PC-9 (cell line): ENCODE measurements at regions not wholly inside any gene's neighbourhood (a gene's known extent, or its start where the extent isn't known, plus 50 kb on each side); places are given as distances from the start of the nearest gene placed in this dataset.

Experiments used
- EZH2 ChIP-seq: fragments of 200-600 bp; sonication (generic); IDR thresholded peaks from 2 replicates; pipeline ENCODE4 v1.8.0; 2017; ENCODE audit warnings: antibody characterized with exemption, low read depth
- TF ChIP-seq, protein P1 (sequence below): fragments of 200-600 bp; sonication (generic); conservative IDR thresholded peaks from 2 replicates; pipeline ENCODE4 v1.6.1; 2017; ENCODE audit warnings: mixed run types, antibody characterized with exemption, mild to moderate bottlenecking, moderate library complexity

- TF ChIP-seq, protein P1, sequence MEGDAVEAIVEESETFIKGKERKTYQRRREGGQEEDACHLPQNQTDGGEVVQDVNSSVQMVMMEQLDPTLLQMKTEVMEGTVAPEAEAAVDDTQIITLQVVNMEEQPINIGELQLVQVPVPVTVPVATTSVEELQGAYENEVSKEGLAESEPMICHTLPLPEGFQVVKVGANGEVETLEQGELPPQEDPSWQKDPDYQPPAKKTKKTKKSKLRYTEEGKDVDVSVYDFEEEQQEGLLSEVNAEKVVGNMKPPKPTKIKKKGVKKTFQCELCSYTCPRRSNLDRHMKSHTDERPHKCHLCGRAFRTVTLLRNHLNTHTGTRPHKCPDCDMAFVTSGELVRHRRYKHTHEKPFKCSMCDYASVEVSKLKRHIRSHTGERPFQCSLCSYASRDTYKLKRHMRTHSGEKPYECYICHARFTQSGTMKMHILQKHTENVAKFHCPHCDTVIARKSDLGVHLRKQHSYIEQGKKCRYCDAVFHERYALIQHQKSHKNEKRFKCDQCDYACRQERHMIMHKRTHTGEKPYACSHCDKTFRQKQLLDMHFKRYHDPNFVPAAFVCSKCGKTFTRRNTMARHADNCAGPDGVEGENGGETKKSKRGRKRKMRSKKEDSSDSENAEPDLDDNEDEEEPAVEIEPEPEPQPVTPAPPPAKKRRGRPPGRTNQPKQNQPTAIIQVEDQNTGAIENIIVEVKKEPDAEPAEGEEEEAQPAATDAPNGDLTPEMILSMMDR, result no peak
- TF ChIP-seq EZH2, result no peak
Observed at GRCh38 chr9:79046401-79046800, 525.4 kb upstream of the TLE4 start.
